ENCODE measurements at regions not wholly inside any gene's neighbourhood (a gene's known extent, or its start where the extent isn't known, plus 50 kb on each side); places are given as distances from the start of the nearest gene placed in this dataset.

GRCh38 chrX:45879512-45879911, 665.7 kb downstream of the ZNF674 start:
- Histone ChIP-seq H3K9me3 (ENCODE audit: control insufficient read depth, insufficient read depth, low read depth, low read length) (no peaks in the 10 kb centered on the region), H3K27ac (ENCODE audit: extremely low read depth, low read depth, low read length) (no peak overlapping the region), H3K4me3 (ENCODE audit: low read depth, low read length) (no peak overlapping the region), H3K36me3 (ENCODE audit: control insufficient read depth in 2 of 2, insufficient read depth in 1 of 2, low read length in 2 of 2) (no peaks in the 10 kb centered on the region), H3K4me1 (ENCODE audit: control insufficient read depth, insufficient read depth, low read length) (no peaks in the 10 kb centered on the region)
- no peak for TF ChIP-seq ZNF621 (tag by site-specific recombination; IDR thresholded peaks at IDR 0.05)
- TF ChIP-seq ZNF335 (tag by site-specific recombination; conservative IDR thresholded peaks at IDR 0.05) = no peak
- TF ChIP-seq ZNF449 (tag by site-specific recombination; IDR thresholded peaks at IDR 0.05) = no peak
- TF ChIP-seq ZBTB26 (tag by site-specific recombination; optimal IDR thresholded peaks at IDR 0.05) = no peak
- TF ChIP-seq PRDM6 (tag by site-specific recombination; IDR thresholded peaks at IDR 0.05) = no peak
- no peak for TF ChIP-seq SP2 (tag by site-specific recombination; IDR thresholded peaks at IDR 0.05)
- TF ChIP-seq PRDM4 (tag by site-specific recombination; IDR thresholded peaks at IDR 0.05) = no peak
- no peak for TF ChIP-seq ZNF558 (tag by site-specific recombination; IDR thresholded peaks at IDR 0.05)
- TF ChIP-seq ZNF654 (tag by site-specific recombination; IDR thresholded peaks at IDR 0.05; ENCODE audit: low read depth) = no peak
- no peak for TF ChIP-seq ZNF488 (tag by site-specific recombination; IDR thresholded peaks at IDR 0.05)
- TF ChIP-seq REPIN1 (tag by site-specific recombination; IDR thresholded peaks at IDR 0.05; ENCODE audit: low read depth) = no peak
- TF ChIP-seq ZBTB8A (tag by site-specific recombination; IDR thresholded peaks at IDR 0.05) = no peak
- no peak for TF ChIP-seq ZBTB1 (tag by site-specific recombination; IDR thresholded peaks at IDR 0.05)
- no peak for TF ChIP-seq ZNF248 (tag by site-specific recombination; IDR thresholded peaks at IDR 0.05)
- no peak for TF ChIP-seq ZFHX2 (tag by site-specific recombination; conservative IDR thresholded peaks at IDR 0.05)
- no peak for TF ChIP-seq ZNF626 (tag by site-specific recombination; IDR thresholded peaks at IDR 0.05)
- TF ChIP-seq ZNF600 (tag by site-specific recombination; IDR thresholded peaks at IDR 0.05) = no peak
- TF ChIP-seq ZNF510 (tag by site-specific recombination; IDR thresholded peaks at IDR 0.05; ENCODE audit: insufficient replicate concordance) = no peak
- ChIA-PET CTCF (no interaction called here), POLR2A (no interaction called here)

- Histone ChIP-seq H3K36me3 (ENCODE audit: control insufficient read depth in 2 of 2, insufficient read depth in 1 of 2, low read length in 2 of 2) (no peaks in the 10 kb centered on the region), H3K27ac (ENCODE audit: extremely low read depth, low read depth, low read length) (no peak overlapping the region), H3K9me3 (ENCODE audit: control insufficient read depth, insufficient read depth, low read depth, low read length) (no peaks in the 10 kb centered on the region), H3K4me1 (ENCODE audit: control insufficient read depth, insufficient read depth, low read length) (no peaks in the 10 kb centered on the region), H3K4me3 (ENCODE audit: low read depth, low read length) (no peak overlapping the region)
- ChIA-PET CTCF (no interaction called here), POLR2A (no interaction called here)
- TF ChIP-seq OVOL3 (tag by site-specific recombination; IDR thresholded peaks at IDR 0.05) (no peak), ZSCAN23 (tag by site-specific recombination; IDR thresholded peaks at IDR 0.05) (no peak), ZNF670 (tag by site-specific recombination; IDR thresholded peaks at IDR 0.05; ENCODE audit: low read depth) (no peak), BCL11B (tag by site-specific recombination; IDR thresholded peaks at IDR 0.05; ENCODE audit: low read depth) (no peak), ZNF112 (tag by site-specific recombination; IDR thresholded peaks at IDR 0.05) (no peak), TRIM28 (IDR thresholded peaks at IDR 0.05; ENCODE audit: borderline replicate concordance, low read length) (no peak), ZNF23 (tag by site-specific recombination; IDR thresholded peaks at IDR 0.05; ENCODE audit: borderline replicate concordance) (no peak), FEZF1 (tag by site-specific recombination; IDR thresholded peaks at IDR 0.05) (no peak), ZNF580 (tag by site-specific recombination; IDR thresholded peaks at IDR 0.05) (no peak), GLI2 (tag by site-specific recombination; IDR thresholded peaks at IDR 0.05; ENCODE audit: borderline replicate concordance, low read depth) (no peak), ZNF214 (tag by site-specific recombination; IDR thresholded peaks at IDR 0.05; ENCODE audit: borderline replicate concordance) (no peak), ZFP69B (tag by site-specific recombination; IDR thresholded peaks at IDR 0.05) (no peak), ZNF548 (tag by site-specific recombination; IDR thresholded peaks at IDR 0.05) (no peak)
Measured at GRCh38 chrX:45876206-45876605, 669.0 kb downstream of the ZNF674 start.

All from HEK293 (cell line).